OCI-LY1 (cell line): ENCODE measurements at regions not wholly inside any gene's neighbourhood (a gene's known extent, or its start where the extent isn't known, plus 50 kb on each side); places are given as distances from the start of the nearest gene placed in this dataset.

Source experiments
- CTCF ChIP-seq: fragments of 200-600 bp; sonication (generic), shearing (Covaris generic); IDR thresholded peaks from 2 replicates; pipeline ENCODE4 v1.5.1; 2017; ENCODE audit warnings: mild to moderate bottlenecking, antibody characterized with exemption, low read length, moderate library complexity, mixed read lengths
- EZH2 ChIP-seq: fragments of 200-600 bp; sonication (generic), shearing (Covaris generic); IDR thresholded peaks from 2 replicates; pipeline ENCODE4 v1.8.0; 2017; ENCODE audit warnings: borderline replicate concordance, mixed run types, mild to moderate bottlenecking, antibody characterized with exemption, low read length, moderate library complexity, mixed read lengths

DNA sequence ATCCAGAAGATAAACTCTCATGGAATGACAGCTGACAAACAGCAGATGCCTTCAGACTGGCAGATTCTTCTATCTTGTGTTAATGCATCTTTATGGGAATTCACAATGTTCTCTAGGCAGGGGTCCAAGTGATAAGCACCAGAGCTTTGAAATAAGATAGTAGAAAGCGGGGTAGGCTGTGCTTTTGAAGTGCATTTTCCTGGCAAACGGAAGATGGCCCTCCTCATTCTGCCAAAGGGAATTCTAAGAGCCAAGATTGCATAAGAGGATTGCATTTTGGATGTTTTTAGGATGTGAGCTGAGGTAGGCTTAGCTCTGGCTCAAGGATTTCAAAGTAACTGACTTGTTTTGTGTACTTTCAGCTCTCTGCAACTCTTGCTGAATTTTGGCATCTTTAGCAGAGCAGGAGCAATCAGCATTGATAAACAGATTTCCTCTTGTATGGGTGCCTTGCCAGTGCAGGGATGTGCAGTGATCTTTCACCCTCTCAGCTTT, 298.5 kb upstream of the KLF6 start:
- no peak for TF ChIP-seq CTCF
- TF ChIP-seq EZH2, result no peak
